ENCODE measurements at regions not wholly inside any gene's neighbourhood (a gene's known extent, or its start where the extent isn't known, plus 50 kb on each side); places are given as distances from the start of the nearest gene placed in this dataset.
"Not testable (repeated sequence)": the region's sequence is repeated elsewhere in the genome, so short reads cannot be mapped to it uniquely, and the experiment has no call there.

DNA sequence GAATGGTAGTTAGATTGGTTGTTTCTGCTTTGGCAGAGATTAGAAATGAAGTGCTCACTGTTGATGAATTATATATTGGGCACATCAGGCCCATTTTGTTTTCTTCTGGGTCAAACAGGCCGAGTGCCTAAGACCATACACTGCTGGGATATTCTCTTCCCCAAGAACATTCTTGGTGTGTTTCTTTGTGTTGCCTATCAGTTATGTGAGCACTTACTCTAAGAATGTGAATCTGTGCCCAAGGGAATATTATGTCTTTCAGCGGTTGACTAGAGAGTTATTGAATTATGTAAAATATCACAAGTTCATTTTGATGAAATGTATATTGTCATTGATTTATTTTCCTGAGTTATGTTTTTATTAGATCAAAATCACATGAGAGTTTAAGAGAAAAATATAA, 255.5 kb upstream of the SMIM30 start:
- DNase-seq: peak; percentile 55

DNA sequence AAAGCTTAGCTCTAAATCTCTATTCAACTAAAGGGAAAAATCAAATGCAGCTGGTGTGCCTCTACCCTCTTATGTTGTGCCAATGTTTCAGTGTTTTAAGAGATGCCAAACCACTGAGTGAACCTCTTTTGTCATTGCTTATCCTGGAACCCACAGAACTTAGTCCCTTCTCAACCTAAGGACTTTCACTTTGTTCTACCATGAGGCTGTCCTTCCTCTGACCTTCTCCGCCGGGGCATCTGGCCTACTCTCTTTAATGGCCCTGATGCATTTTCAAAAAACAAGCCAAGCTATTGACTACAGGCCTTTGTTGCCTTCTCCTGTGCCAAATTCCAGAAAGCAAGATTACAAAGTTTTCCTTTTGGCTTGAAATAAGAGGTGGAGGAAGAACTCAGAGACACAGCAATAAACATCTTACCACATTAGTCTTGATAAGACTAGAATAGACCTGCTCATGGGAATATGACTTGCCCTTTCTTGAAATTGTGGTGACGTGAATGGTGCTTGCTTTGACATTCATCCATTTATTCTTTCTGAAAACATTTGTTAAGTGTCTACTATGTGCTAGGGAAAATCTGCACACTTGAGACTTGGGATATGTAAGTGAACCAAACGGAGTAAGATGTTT, 253.2 kb upstream of the SMIM30 start:
- DNase-seq: peak; percentile 2

DNA sequence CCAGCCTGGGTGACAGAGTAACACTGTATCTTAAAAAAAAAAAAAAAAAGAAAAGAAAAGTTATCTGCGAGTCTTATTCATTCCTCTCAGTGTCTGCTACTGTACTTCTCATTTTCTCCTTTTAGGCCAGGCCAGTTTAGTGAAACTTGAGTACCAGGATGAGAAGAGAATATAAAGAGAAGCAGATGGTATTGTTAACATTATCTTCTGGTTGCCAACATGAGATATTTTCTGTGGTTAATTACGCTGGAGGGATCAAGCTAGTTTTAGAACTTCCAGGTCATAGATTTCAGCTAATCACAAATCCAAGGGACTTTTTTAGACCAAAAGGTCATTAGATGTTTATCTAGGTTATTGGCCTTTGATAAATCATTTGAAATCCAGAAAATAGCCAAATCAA, 252.6 kb upstream of the SMIM30 start:
- no peak for DNase-seq

DNA sequence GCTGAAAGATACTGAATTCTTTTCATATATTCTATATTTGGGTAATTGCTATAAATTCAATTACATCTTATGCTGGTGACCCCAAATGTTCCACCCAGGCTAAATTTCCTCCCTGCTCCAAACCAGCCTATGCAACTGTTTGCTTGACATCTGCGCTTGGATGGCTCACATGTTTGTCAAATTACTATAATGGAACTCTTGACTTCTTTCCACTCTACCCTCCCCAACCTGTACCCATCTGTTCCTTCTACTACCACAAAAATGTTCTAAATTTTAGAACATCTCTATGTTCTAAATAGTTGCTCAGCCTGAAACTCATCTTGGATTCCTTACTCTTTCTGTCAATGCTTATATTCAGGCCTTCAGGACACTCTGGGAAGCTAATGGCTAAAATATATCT, 249.9 kb upstream of the SMIM30 start:
- no peak for DNase-seq

DNA sequence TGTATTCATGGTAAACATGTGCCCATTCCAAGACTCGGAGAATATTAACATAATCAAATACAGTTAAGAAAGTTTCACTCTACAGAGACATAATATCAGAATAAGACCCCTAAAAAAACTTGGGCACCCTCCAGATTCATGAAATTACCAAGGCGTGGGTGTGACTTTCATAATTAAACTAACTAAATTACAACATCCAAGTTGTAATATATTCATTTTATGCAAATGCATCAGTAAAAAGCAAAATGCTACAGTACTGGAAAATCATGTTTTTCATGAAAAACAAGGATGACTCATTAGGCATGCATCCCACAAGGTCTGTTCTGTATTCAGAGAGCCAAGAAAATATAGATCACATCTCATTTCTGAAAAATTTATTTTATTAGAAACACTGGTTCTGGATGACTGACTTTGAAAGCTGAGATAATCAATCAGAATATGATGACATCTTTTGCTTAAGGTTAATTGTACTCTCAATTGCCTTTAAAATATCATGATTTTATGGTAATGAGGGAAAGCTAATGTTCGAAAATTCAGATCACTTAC, 248.8 kb upstream of the SMIM30 start:
- DNase-seq: peak; percentile 3

DNA sequence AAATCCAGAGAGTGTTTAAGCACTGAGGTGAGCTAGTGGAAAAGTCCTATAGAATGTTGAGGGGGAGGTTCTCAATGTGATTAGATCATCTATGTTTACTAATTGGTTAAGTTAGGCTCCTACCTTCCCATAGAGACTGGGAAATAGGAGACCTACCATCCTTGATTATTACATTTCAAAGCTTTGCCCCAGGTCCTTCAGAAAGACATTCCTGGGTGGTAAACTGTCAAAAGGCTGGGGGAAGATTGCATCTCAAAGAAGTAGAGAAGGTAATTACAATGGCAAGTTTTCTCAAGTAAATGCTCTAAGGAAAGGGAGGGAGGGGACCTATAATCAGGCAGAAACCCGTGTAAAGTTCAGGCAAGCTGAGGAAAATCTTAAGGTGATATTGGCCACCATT, 247.8 kb upstream of the SMIM30 start:
- DNase-seq: no peak

DNA sequence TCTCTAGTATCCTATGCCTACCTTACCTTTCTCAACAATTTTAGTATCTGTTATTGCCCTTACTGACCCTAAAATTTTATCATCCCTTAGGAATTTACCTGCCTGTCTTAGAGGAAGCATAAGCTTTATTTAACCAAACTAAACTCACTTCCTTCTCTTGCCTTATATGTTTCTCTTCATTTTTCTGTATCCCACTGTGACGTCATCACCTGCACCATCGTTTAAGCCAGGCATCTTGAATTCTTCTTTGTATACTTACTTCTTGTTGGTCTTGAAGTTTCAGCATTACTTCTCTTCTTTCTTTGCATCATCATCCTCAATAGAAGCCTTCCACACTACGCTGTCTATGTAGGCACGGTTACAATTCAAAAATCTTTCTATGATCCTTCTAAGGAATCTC, 231.0 kb upstream of the SMIM30 start:
- DNase-seq: no peak

DNA sequence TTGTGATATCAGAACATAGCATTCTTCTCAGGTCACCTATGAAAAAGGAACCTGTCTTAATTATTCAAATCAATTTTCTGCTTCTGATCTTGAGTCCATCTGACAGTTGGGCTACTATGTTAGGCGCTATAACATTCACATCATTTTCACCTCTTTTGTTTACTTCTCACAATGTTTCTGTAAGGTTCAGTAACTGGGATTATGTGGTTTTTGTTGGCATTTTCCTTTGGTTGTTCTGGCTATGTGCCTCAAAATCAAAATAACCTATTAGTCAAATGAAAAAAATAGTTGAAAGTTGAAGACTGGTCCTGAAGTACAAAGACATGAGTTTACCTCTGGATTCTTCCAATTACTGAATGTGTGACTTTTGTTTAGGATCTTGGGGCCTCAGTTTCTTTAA, 221.3 kb upstream of the SMIM30 start:
- no peak for DNase-seq

DNA sequence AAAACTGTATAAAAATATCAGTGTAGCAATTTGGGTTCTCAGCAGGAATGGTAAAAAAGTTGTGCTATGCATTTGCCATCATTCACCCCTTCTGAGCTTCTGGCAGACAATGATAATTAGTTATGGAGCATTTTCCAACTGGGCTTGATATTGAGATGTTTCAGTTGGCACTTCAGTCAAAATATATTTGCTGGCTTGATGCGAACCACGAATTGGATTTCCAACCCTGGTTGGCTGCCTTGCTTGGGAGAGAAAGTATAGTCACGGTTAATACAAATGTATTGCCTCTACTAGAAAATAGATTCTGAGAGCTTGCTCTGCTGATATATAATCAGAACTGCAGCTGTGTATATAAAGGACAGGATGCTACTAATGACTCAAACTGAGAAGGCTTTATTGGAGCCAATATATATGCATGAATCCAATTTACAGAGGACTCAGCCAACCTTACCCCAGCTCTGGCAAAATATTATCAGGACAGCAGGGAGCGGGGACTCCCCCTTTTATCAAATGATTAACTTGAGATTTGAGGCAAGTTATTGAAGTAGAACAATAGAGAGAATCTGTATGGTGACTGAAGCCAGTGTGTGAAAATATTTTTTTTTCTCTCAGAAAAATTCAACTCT, 219.8 kb upstream of the SMIM30 start:
- no peak for DNase-seq

DNA sequence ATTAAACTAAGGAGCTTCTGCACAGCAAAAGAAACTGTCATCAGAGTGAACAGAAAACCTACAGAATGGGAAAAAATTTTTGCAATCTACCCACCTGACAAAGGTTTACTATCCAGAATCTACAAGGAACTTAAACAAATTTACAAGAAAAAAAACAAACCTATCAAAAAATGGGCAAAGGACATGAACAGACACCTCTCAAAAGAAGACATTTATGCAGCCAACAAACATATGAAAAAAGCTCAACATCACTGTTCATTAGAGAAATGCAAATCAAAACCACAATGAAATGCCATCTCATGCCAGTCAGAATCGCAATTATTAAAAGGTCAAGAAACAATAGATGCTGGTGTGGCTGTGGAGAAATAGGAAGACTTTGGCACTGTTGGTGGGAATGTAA, 218.5 kb upstream of the SMIM30 start:
- not testable (repeated sequence) for DNase-seq

DNA sequence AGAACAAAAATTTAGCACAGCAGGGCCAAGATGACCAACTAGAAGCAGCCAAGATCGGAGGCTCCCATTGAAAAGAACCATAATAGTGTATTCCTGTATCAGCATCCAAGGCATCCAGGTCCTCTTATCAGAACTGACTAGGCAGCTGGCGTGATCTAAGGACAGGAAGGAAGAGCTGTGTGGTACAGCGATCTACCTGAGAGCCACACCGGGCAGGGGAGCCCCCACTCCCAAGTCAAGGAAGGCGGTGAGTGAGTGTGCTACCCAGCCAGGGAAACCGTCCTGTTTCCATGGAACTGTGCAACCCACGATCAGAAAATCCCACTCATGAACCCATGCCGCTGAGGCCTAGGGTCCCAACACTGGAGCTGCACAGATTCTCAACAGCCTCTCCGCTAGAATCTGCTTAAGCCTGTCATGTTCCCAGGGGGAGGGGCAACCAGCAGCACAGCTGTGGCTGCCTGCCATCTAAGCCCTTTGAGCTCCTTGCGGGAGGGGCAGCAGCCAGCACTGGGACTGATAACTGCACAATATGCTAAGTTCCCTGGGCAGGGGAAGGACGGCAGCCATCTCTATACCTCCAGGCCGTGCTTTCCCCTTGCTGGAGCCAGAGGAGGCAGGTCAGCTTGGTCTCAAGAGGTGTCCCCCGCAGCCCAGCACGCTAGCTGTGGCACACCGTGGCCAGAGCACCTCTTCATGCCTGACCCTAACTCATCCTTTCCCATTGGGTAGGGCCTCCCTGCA, 213.0 kb upstream of the SMIM30 start:
- DNase-seq: no peak

DNA sequence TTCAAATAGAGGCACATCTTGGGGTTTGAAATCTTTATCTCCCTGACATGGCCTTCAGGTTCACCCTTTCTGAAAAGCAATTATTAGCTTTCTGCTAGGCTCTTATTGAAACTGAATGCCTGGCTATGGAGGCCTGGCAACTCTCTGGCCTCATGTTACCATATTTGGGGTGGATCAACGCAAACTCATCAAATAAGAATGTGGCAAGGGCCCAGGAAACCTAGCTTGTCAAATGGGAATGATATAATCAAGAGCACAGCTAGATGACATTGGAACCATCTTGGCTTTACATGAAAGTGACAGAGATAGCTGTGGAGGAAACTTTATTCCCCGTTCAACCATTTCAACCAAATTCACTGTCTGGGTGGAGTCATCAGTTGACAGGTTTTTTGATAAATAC, 202.8 kb upstream of the SMIM30 start:
- DNase-seq: peak; percentile 14

DNA sequence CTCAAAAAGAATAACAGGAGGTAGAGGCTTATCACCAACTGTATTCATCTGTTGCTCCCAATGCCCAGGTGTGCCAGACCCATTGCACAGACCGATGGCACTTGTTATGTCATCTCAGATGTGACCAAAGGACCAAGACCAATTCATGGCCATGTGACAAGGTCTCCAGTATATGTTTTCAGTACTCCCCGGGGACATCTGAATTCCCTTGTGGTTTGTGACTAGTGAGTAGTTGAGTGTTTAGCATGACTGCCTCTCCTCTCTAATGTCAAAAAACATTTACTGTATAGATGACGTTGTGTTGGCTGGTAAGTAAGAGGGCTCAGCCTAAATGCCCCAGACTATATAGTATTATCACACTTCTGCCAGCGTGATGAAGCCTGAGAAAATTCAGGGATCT, 202.1 kb upstream of the SMIM30 start:
- no peak for DNase-seq

DNA sequence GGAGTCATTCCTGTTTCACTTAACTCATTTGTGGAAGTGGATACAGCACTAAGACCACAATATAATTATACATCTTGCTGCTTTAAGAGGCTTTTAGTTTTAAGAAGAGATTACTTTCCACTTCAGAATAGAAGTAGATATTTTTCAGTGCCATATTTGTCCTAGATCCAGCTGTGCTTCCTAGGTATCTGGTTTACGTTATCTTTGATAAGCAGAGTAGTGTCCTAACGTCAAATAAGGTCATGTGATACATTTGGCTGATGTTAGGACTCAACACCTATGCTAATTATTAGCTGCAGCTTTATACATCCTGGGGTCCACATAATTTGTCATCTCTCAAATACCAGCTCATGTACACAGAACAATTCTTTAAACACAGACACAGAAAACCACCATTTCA, 196.2 kb upstream of the SMIM30 start:
- no peak for DNase-seq

DNA sequence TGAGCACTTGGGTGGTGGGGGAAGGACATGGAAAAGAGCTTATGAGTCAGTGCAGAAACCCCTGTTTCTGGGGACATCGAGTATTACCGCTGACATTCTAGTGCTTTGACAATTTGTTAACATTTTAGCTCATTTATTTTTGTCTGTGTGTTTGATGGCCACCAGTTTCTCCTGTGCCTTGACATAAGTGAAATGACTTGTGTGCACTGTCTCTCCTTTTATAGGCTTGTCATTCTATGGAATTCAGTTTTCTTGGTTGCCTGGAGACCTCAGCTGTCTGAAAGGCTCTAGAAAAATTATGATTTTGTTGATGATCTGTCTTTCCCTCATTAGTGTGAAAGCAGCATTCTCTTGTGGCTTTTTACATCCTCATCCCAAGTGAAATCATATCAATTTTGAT, 190.0 kb upstream of the SMIM30 start:
- DNase-seq: no peak

DNA sequence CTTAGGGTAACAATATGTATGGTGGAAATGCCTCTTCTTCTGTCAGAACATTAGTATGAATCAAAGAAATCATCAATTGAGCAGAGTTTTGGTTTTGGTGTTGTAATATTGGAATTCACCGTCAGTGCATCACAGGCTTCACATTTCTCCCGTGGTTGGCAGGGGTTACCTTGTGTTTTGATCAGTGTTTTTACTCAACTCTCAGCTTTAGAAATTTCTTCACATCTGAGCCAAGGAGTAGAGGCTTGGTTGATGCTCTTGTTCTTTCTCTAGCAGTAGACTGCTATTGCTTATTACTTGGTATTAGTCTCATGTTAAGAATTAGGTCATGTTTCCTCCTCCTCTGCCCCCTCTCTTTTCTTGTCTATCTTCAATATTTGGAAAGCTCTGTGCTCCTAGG, 188.8 kb upstream of the SMIM30 start:
- DNase-seq: no peak

DNA sequence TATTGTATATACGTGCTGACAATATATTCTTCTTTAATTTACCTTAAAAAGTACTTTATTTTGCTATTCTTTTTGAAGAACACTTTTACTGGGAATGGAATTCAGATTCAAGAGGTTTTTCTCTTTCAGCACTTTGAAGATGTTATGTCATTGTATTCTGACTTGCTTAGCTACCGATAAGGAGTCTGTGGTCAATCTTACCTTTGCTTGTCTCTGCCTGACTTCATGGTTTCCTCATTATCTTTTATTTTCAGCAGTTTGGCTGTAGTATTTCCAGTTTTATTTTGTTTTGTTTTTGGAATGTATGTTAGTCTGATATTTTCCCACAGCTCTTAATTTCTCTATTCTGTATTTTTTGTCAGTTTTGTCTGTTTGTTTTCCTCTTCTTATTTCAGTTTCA, 187.9 kb upstream of the SMIM30 start:
- no peak for DNase-seq

DNA sequence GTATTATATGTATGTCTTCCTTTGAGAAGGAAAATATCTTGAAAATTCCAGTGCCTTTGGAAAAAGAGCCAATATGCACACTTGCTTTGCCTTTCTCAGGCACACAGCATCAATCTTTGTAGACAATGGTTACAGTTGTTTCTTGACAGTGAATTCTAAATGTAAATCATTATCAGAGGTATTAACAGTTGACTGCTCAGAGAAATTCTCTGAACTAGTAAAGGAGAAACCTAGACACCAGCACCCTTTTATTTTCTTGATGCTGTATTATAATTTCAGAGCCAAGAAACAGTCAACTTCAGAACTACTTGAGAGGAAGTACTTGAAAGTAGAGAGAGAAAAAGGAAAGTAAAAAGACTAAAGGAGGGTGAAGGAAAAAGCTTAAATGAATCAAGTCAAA, 185.8 kb upstream of the SMIM30 start:
- DNase-seq: no peak

DNA sequence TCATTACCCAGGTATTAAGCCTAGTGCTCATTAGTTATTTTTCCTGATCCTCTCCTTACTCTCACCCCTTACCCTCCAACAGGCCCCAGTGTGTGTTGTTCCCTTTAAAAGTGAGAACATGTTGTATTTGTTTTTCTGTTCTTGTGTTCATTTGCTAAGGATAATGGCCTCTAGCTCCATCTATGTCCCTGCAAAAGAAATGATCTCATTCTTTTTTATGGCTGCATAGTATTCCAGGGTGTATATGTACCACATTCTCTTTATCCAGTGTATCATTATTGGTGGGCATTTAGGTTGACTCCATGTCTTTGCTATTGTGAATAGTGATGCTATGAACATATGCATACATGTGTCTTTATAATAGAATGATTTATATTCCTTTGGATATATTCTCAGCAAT, 185.0 kb upstream of the SMIM30 start:
- DNase-seq: not testable (repeated sequence)

DNA sequence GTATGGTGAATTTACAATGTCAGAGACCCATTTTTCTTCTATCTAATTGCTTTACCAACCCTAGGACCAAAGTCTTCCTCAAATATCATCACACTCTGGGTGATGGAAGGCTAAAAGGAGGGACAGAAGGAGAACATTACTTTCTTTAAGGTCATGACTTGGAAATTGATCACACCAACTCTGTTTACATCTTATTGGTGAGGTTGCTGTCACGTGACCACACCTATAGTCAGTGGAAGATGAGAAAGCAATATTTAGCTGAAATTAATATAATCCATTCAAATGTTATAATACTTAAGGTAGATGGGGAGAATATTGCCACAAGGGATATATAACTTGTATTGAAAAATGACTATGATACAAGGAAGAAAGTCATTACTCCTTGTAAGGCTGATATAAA, 183.6 kb upstream of the SMIM30 start:
- no peak for DNase-seq

DNA sequence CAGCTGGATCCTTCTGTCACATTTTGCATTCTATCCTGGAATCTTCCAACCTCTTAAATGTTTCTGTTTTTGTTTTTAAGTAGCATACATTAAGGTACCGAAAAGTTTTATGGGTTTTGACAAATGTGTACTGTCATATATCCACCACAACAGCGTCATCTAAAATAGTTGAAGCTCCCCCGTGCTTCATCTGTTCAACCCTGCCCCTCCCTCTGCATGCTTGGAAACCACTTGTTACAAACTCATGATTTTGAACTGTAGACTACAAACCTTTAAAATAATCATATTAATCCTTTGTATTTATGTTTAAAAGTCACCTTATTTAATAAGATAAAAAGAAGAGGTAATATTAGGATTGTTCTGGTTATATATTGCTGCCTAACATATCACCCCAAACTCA, 182.8 kb upstream of the SMIM30 start:
- no peak for DNase-seq

DNA sequence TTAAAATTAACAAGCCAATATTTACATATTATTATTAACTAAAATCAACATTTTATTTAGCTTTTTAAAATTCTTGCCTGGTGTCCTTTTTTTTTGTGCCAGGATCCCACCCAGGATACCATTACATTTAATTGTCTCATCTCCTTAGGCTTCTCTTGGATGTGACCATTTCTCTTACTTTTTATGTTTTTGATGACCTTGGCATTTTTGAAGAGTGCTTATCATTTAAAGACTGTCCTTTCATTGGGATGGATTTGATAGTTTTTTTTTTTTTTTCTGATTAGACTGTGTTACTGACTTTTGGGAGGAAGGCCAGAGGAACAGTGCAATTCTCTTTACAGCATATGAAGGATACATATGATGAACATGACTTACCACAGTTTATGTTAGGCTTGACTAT, 181.4 kb upstream of the SMIM30 start:
- DNase-seq: no peak

DNA sequence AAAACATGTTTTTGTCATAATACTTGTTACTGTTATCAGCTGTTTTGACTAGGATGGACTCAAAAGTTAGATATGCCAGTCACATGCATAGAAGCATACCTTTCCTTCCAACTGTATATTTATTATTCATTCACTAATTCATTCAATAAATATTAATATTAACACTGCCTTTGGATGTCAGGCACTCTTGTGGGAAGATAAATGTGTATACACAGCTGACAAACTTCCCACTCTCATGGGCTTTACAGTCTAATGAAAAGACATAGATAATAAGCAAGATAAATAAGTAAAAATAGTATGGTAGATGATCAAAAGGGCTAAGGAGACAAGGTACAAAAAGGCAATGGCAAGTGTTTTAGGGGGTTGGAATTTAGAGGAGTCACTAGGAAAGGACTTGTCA, 180.1 kb upstream of the SMIM30 start:
- DNase-seq: no peak

DNA sequence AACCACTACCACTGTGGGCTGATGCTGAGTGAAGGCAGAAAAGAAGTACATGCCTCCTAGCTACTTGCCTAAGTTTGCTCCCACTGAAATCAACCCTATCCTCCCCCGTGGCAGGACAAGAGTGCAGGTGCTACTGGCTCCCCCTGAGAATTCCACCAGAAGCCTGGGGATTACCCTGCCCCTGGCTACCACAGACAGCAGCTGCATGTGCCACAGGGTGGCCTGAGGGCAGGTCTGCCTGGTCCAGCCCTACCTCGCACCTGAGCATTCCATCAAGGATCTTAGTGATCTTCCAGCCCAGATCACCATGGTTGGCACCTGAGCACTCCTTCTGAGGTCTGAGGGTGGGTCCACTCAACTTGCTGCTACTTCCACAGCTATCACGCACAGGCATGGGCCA, 176.4 kb upstream of the SMIM30 start:
- no peak for DNase-seq

All from fibroblast of skin of scalp (primary cell).